HG02970 (cell line): ENCODE measurements at regions not wholly inside any gene's neighbourhood (a gene's known extent, or its start where the extent isn't known, plus 50 kb on each side); places are given as distances from the start of the nearest gene placed in this dataset.
"Not testable (repeated sequence)": the region's sequence is repeated elsewhere in the genome, so short reads cannot be mapped to it uniquely, and the experiment has no call there.

Source experiments
- ATAC-seq: cut with Tn5 transposase; IDR thresholded peaks from one replicate; pipeline ENCODE4 v1.9.1; 2021; ENCODE audit warnings: mild to moderate bottlenecking, moderate library complexity, moderate number of reproducible peaks; ENCODE audit not compliant: unreplicated experiment, low FRiP score

GRCh38 chr21:28127175-28127785 is 865.4 kb downstream of the LTN1 start:
- ATAC-seq = no peak

DNA sequence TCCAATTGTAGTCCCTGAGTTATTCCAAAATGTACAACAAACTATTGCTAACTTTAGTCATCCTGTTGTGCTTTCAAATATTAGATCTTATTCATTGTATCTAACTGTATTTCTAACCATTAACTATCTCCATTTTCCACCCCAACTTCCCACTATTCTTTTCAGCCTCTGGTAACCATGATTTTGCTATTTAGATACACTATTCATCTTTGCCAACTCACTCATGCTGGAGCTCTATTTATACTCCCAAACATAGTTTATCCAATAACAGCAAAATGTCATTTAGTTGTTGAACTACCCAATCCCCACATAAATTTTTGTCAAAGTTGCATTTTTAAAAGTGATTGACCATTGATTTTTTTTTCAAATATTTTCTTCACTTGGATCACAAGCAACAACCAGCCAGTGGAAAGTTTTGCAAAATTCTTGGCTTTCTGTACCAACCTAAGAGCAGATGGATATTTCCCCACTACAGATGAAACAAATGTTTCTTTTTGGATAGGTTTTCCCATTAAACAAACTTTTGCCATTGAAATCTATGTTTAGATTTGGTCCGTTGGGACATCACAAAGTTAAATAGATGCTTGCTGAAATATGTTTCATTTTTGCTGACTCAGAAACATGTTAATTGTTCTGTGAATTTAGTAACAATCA is 866.0 kb downstream of the LTN1 start:
- ATAC-seq = no peak

GRCh38 chr21:28124541-28124940 is 868.1 kb downstream of the LTN1 start:
- ATAC-seq = no peak

DNA sequence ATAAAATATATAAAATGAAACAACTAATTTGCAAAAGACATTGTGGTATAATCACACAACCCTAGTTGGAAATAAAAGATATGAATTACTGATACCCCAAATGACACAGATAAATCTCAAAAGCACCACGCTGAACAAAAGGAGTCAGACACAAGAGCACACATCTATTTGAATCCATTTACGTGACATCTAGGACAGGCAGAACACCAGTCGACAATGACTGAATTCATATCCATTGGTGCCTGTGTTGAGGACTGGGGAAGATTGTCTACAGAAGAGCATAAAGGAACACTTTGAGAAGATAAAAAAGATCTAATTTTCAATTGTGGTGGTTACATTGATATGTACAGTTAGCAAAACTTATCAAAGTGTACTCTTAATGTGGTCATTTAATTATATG is 874.1 kb downstream of the LTN1 start:
- no peak for ATAC-seq

GRCh38 chr21:28114986-28115385 is 877.7 kb downstream of the LTN1 start:
- not testable (repeated sequence) for ATAC-seq

DNA sequence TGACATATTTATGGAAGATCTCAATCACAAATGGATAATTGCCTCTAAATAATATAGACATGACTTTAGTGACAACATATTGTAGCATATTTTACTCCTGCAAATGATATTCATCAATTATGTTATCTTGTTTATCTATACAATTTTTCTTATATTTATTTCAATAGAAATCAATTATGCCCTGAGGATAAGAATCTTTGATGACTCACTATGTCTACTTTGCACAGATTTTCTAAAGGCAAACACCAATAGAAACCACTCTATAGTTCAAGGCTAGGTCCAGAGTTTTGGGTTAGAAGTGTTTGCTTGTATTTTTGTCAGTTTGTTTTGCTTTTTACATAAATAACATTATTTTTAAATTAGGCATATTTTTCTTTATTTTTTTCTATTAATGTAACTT is 879.0 kb downstream of the LTN1 start:
- no peak for ATAC-seq

- ATAC-seq = no peak
These were observed 880.2 kb downstream of the LTN1 start for GRCh38 chr21:28112511-28112910.

DNA sequence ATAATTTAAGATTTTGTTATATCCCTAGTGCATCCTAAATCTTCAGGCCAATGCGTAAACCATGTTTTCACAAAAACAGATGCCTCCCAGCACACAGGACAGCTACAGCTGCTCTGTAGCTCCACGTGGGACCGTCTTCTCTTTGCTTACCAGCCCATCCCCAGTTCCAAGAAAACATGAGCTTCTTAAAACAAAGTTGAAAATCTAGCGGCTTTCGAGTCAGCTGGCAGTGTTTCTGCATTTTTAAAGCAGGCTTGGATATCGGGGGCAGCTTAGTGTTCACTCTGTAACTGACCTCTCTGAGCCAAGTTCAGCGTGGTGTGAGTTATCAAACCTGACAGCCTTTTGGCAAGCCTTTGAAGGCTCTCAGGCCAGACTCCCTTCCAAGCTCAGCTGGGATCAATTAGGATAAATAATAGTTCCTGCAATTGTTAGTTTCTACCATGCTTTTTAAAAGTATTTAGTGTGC is 881.5 kb downstream of the LTN1 start:
- ATAC-seq = no peak

DNA sequence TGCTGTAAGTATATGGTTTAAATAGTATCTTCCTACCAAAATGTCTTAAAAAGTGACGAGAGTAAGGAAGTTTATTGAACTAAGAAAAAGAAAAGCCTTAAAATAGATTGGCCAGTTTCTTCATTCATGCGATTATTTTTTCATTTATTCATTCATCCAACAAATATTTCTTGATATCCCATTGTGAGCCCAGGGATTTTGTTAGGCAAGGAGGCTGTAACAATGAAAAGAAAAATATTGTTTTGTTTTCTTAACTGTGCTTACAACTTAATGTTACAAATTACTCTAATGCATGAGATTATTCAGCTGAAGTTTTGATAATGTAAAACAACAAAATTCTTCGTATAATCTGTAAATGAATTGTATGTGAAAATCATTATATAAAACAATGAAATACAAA is 882.0 kb downstream of the LTN1 start:
- ATAC-seq = no peak

- ATAC-seq = no peak
These were observed 882.6 kb downstream of the LTN1 start for GRCh38 chr21:28110074-28110473.

DNA sequence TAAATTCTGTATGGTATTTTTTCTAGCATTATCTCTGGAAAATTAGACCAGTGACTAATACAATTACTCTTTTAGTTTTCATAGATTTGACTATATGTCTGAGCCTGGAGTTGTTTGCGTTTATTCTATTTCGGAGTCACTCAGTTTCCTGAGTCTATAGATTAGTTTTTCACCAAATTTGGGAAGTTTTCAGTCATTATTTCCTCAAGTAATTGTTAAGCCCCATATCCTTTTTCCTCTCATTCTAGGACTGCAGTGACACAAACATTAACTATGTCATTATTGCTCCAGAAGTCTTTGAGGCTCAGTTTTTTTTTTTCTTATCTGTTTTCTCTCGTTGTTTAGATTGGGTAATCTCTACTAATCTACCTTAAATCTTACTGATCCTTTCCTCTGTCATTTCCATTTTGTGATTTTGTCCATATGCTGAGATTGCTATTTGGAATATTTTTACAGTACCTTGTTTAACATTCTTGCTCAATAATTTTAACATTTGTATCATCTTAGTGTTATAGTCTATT is 886.2 kb downstream of the LTN1 start:
- ATAC-seq = no peak

DNA sequence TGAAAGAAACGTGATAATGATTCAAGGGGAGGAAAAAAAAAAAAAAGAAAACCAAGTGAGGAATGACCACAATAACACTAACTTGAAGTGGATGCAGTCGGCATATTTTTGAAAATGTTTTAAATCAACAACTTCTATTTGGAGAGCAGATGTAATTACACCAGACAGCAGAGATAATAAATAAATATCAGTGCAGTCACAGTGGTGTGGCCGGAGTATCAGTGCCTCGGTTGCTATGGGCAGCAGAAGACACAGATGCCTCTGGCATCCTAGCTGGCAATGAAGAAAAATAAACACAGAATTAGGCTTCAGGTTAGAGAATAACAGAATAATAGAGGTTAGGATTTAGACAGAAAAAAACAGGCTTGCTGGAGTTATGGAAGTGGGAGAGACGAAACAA is 888.3 kb downstream of the LTN1 start:
- no peak for ATAC-seq

- ATAC-seq = no peak
These were observed 892.3 kb downstream of the LTN1 start for GRCh38 chr21:28100366-28100765.

DNA sequence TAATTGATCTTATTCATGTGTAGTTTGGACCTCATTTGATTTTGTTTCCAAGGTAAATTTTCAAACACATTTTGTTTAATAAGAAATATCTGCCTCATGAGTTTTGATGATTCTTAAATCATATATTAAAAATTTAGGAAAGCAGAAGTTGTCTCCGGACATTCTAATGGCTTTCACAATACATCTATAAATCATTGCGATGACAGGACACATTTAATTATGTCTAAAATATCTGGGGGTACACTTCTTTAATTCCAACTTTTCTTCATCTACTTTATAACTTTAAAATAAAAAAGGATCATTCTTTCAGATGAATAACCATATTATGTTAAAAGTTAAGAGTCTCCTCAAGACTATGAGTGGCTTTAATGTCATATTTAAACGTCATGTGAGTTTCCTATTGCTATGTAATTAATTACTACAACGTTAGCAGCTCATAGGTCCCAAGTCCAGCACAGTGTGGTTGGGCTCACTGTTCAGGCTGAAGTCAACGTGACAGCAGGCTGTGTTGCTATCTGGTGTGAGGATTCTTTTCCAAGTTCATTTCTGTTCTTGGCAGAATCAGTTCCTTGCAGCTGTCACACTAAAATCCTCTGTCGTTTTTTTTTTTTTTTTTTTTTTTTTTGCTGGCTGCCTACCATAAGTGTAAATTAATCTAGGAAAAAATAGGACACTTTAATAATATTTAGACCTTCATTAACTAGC is 893.5 kb downstream of the LTN1 start:
- ATAC-seq = no peak

GRCh38 chr21:28091466-28091865 is 901.2 kb downstream of the LTN1 start:
- ATAC-seq = no peak

GRCh38 chr21:28090546-28090945 is 902.1 kb downstream of the LTN1 start:
- ATAC-seq = no peak

- ATAC-seq = no peak
These were observed 902.9 kb downstream of the LTN1 start for GRCh38 chr21:28089599-28090441.

DNA sequence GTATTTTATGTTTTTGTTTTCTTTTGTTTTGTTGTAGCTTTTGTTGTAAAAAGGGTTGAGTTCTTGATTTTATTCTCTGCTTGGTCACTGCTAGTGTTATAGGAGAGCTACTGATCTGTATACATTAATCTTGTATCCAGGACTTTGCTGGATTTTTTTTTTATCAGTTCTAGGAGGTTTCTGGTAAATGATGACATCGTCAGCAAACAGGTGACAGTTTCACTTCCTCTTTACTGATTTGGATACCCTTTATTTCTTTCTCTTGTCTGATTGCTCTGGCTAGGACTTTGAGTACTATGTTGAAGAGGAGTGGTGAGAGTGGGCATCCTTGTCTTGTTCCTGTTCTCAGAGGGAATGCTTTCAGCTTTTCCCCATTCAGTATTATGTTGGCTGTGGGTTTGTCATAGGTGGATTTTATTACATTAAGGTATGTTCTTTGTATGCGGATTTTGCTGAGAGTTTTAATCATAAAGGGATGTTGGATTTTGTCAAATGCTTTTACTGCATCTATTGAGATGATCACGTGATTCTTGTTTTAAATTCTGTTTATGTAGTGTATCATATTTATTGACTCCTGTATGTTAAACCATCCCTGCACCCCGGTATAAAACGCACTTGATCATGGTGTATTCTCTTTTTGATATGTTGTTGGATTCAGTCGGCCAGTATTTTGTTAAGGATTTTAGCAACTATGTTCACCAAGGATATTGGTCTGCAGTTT is 905.7 kb downstream of the LTN1 start:
- ATAC-seq = no peak

DNA sequence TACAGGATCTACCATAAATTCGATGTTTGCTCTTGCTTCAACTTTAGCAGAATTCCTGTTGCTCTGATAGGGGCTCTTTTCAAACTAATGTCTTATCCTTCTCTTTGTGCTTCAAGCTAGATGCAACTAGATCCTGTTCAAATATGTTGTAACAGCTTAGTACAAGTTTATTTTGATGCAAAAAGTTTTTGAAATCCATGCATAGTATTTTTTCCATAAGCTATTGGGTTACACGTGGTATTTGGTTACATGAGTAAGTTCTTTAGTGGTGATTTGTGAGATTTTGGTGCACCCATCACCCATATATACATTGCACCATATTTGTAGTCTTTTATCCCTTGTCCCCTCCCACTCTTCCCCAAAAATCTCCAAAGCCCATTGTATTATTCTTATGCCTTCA is 907.7 kb downstream of the LTN1 start:
- ATAC-seq = no peak

DNA sequence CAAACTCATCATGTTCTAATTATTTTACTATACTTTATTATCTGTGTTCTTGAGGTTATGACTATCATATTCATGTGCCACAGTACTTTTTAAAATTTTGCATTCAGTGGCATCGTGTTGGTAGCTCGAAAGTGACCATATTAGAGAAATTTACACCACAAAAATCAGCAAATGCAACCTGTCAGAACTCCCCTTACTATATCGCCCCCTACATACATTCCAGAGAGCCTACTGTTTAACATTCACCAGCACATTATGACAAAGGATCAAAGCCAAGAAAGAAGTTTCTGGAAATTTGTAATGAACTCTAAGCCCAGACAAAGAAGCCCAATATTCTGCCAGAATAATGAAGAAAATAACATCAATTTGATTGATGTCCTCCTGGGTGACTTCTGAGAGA is 909.3 kb downstream of the LTN1 start:
- ATAC-seq = no peak
